ENCODE measurements at regions not wholly inside any gene's neighbourhood (a gene's known extent, or its start where the extent isn't known, plus 50 kb on each side); places are given as distances from the start of the nearest gene placed in this dataset.

- Histone ChIP-seq H3K4me3 (no peak overlapping the region), H3K9me2 (ENCODE audit: insufficient read depth) (peaks cover 25% of the 10 kb centered on the region), H3K36me3 (ENCODE audit: insufficient read depth) (no peaks in the 10 kb centered on the region), H4K20me1 (replicated peaks; ENCODE audit: insufficient read depth) (no peaks in the 10 kb centered on the region), H3K4me1 (ENCODE audit: insufficient read depth) (no peaks in the 10 kb centered on the region), H3F3A (replicated peaks; ENCODE audit: low read depth) (no peaks in the 10 kb centered on the region), H2AFZ (no peak overlapping the region), H3K4me2 (no peak overlapping the region), H3K79me2 (replicated peaks; ENCODE audit: insufficient read depth) (no peaks in the 10 kb centered on the region), H3K27ac (ENCODE audit: low read depth) (no peak overlapping the region), H3K27me3 (ENCODE audit: insufficient read depth) (no peaks in the 10 kb centered on the region)
- no peaks in the 10 kb centered on the region for H3K9me3 Mint-ChIP-seq
- DNase-seq (ENCODE audit: low spot score) (no peak), ATAC-seq (no peak)
- peaks cover 5% of the 10 kb centered on the region for H3K27me3 Mint-ChIP-seq (ENCODE audit: insufficient read depth, low read depth, poor library complexity)
- no peak overlapping the region for H3K4me3 Mint-ChIP-seq
- H3K27ac Mint-ChIP-seq, result no peak overlapping the region
- TF ChIP-seq STAT1 (IDR thresholded peaks at IDR 0.05; ENCODE audit: unreplicated experiment), result no peak
- TF ChIP-seq ZNF114 (CRISPR knock-in tag; IDR thresholded peaks at IDR 0.05), result no peak
- no peak for TF ChIP-seq EZH2phosphoT487 (IDR thresholded peaks at IDR 0.05; ENCODE audit: unreplicated experiment)
- TF ChIP-seq EZH2 (IDR thresholded peaks at IDR 0.05; ENCODE audit: low read depth, unreplicated experiment), result no peak
- TF ChIP-seq, protein P1, sequence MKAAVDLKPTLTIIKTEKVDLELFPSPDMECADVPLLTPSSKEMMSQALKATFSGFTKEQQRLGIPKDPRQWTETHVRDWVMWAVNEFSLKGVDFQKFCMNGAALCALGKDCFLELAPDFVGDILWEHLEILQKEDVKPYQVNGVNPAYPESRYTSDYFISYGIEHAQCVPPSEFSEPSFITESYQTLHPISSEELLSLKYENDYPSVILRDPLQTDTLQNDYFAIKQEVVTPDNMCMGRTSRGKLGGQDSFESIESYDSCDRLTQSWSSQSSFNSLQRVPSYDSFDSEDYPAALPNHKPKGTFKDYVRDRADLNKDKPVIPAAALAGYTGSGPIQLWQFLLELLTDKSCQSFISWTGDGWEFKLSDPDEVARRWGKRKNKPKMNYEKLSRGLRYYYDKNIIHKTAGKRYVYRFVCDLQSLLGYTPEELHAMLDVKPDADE (IDR thresholded peaks at IDR 0.05), result no peak
- TF ChIP-seq REST (IDR thresholded peaks at IDR 0.05; ENCODE audit: unreplicated experiment), result no peak
- TF ChIP-seq ZNF331 (CRISPR knock-in tag; IDR thresholded peaks at IDR 0.05; ENCODE audit: low read depth), result no peak
- TF ChIP-seq CREB1 (CRISPR knock-in tag; IDR thresholded peaks at IDR 0.05; ENCODE audit: low read depth), result no peak
- TF ChIP-seq, protein P2, sequence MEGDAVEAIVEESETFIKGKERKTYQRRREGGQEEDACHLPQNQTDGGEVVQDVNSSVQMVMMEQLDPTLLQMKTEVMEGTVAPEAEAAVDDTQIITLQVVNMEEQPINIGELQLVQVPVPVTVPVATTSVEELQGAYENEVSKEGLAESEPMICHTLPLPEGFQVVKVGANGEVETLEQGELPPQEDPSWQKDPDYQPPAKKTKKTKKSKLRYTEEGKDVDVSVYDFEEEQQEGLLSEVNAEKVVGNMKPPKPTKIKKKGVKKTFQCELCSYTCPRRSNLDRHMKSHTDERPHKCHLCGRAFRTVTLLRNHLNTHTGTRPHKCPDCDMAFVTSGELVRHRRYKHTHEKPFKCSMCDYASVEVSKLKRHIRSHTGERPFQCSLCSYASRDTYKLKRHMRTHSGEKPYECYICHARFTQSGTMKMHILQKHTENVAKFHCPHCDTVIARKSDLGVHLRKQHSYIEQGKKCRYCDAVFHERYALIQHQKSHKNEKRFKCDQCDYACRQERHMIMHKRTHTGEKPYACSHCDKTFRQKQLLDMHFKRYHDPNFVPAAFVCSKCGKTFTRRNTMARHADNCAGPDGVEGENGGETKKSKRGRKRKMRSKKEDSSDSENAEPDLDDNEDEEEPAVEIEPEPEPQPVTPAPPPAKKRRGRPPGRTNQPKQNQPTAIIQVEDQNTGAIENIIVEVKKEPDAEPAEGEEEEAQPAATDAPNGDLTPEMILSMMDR (conservative IDR thresholded peaks at IDR 0.05; ENCODE audit: low read depth in 2 of 2), result no peak
- no peak for TF ChIP-seq JUNB (IDR thresholded peaks at IDR 0.05; ENCODE audit: unreplicated experiment)
- TF ChIP-seq POLR2AphosphoS5 (IDR thresholded peaks at IDR 0.05; ENCODE audit: low read depth), result no peak
- TF ChIP-seq ZNF462 (CRISPR knock-in tag; IDR thresholded peaks at IDR 0.05), result no peak
- no peak for TF ChIP-seq NANOG (IDR thresholded peaks at IDR 0.05; ENCODE audit: borderline replicate concordance)
- H3K4me1 Mint-ChIP-seq, result 0 out of 3 replicates have a peak, but pooled peaks cover 3% of the 10 kb centered on the region
- no peaks in the 10 kb centered on the region for H3K36me3 Mint-ChIP-seq (ENCODE audit: low read depth)
Observed at GRCh38 chr9:108182270-108182669, 673.5 kb downstream of the ACTL7B start.

All from GM23338 (cell line).